Activated CD4-positive, alpha-beta T cell treated with anti-CD3 and anti-CD28 coated beads, Interleukin-2, amount 10 ng/mL, durations not matched to agents 7 days and 5 days (primary cell): ENCODE measurements at regions not wholly inside any gene's neighbourhood (a gene's known extent, or its start where the extent isn't known, plus 50 kb on each side); places are given as distances from the start of the nearest gene placed in this dataset.
A peak's percentile ranks its signal among the peaks of the same experiment; 100 is the strongest.
"Not testable (repeated sequence)": the region's sequence is repeated elsewhere in the genome, so short reads cannot be mapped to it uniquely, and the experiment has no call there.

Experiments used
- CTCF ChIA-PET: fragments of 350-600 bp; sonication (Branson Sonifier 250); formaldehyde crosslinking; loops from one replicate; lab custom pipeline; 2021; ENCODE audit warnings: antibody characterized with exemption; lab: Charles Lee
- POLR2A ChIA-PET: fragments of 350-600 bp; sonication (Branson Sonifier 250); formaldehyde crosslinking; loops from one replicate; lab custom pipeline; 2021; ENCODE audit warnings: antibody characterized with exemption; lab: Charles Lee
- DNase-seq: peaks from one replicate; pipeline ENCODE4 v3.0.0-alpha.2; 2020
- H3K27ac Mint-ChIP-seq: one replicate; pipeline ENCODE4 v1.8.0; 2021; ENCODE audit warnings: mild to moderate bottlenecking, moderate library complexity, mixed read lengths
- H3K27me3 Mint-ChIP-seq: one replicate; pipeline ENCODE4 v1.8.0; 2021; ENCODE audit warnings: mixed read lengths
- H3K36me3 Mint-ChIP-seq: one replicate; pipeline ENCODE4 v1.8.0; 2021; ENCODE audit warnings: low read depth, mixed read lengths
- H3K4me1 Mint-ChIP-seq: one replicate; pipeline ENCODE4 v1.8.0; 2021; ENCODE audit warnings: mixed read lengths
- H3K4me3 Mint-ChIP-seq: one replicate; pipeline ENCODE4 v1.8.0; 2021; ENCODE audit warnings: mild to moderate bottlenecking, moderate library complexity, mixed read lengths
- H3K9me3 Mint-ChIP-seq: one replicate; pipeline ENCODE4 v1.8.0; 2021; ENCODE audit warnings: mixed read lengths

DNA sequence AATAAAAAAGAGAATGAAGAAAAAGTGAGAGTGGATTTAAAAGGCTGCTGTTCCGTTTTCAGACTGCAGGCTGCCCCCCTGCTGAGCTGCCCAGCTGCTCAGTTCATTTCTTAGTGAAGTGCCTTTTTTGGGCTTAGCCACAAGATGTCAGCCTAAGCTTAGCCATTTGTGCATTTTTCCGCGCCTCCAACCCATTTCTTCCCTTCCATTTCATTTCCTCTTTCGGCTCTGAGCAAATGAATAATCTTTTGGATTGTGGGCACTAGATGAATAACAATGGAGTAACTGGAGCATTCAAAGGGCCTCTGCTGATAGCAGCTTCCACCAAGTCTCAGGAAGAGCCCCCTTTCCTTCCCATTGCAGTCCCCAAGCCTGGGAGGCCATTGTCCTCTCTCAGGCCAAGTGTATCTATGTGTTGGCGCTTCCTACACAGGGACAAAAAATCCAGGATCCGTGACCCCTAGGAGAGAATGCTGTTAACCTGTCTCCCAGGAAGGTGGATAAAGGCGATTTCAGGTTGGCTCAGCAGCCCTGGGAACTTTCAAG is 83.5 kb upstream of the SPTLC3 start:
- ChIA-PET CTCF (no interaction called here), POLR2A (no interaction called here)
- peak; percentile 49 for DNase-seq
- no peak overlapping the region for H3K4me3 Mint-ChIP-seq
- H3K27ac Mint-ChIP-seq: no peak overlapping the region
- H3K4me1 Mint-ChIP-seq: peaks cover 11% of the 10 kb centered on the region
- H3K36me3 Mint-ChIP-seq: no peaks in the 10 kb centered on the region
- H3K27me3 Mint-ChIP-seq: no peaks in the 10 kb centered on the region
- no peaks in the 10 kb centered on the region for H3K9me3 Mint-ChIP-seq

DNA sequence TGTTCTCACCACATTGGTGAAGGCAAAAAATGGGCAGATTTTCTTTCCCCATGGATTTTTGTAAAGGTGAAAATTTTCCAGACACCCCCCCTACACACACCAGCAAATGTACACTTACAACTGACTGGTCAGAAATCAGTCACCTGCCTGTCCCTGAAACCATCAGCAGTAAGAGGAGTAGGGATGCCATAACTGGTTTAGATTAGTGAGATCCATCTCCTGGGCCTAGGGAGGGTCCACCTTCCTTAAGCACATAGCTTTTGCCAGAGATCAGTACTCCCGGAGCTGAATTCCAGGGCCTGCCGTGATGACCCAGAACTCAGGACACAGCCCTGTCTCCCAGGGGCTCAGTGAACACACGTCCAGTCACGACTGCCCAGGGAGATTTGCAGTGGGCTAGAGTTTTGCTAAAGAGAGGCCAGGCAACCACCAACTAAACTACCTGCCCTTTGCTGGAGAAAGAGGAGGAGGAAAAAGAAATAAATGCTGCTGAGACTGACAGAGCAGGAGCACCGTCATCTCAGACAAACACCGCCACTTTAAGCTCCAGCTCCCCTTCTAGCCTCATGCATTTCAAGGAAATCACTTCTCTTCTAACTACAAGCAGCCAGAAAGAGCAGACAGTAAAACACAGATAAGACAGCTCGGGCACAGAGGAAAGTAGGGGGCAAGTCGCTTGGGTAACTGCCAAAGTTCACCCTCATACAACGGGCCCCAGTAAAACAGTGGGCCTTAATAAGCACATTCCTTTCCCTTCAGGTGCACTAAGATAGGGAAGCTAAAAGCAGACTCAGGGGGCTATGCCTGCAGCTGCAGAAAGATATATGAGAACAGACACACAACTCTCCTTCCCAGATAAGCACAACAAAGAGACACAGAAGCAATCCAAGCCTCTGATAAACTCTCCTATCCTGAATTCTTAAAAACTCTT is 82.6 kb upstream of the SPTLC3 start:
- ChIA-PET POLR2A (interaction anchor here (0.6 kb wide), 1 partner anchor 751 kb away, joined by 6 read pairs; no protein-coding TSS in a partner anchor), CTCF (no interaction called here)
- peaks cover 11% of the 10 kb centered on the region for H3K4me1 Mint-ChIP-seq
- no peak for DNase-seq
- H3K4me3 Mint-ChIP-seq: no peak overlapping the region
- H3K27ac Mint-ChIP-seq: no peak overlapping the region
- no peaks in the 10 kb centered on the region for H3K36me3 Mint-ChIP-seq
- no peaks in the 10 kb centered on the region for H3K9me3 Mint-ChIP-seq
- H3K27me3 Mint-ChIP-seq: no peaks in the 10 kb centered on the region

DNA sequence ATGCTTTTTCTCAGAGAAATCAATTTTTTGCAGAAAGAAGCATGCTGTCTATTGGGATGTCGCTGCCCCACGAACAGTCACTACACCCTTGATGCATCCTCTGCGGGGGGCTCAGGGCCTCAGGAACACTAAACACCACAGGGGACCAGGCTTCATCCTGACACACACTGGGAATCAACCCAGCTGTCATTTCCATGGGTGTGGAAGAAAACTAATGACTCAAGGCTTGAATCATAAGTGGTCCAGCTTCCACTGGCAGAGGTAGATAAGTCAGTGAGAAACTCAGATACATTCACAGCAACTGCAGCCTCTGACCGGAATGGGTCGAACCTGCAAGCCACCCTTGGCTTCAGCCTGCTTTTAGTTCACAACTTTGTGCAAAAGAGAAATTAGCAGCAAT is 81.3 kb upstream of the SPTLC3 start:
- POLR2A ChIA-PET: no interaction called here
- H3K4me1 Mint-ChIP-seq: peaks cover 11% of the 10 kb centered on the region
- no peak for DNase-seq
- no peaks in the 10 kb centered on the region for H3K9me3 Mint-ChIP-seq
- no peak overlapping the region for H3K27ac Mint-ChIP-seq
- CTCF ChIA-PET: no interaction called here
- peaks cover 3% of the 10 kb centered on the region for H3K27me3 Mint-ChIP-seq
- no peak overlapping the region for H3K4me3 Mint-ChIP-seq
- no peaks in the 10 kb centered on the region for H3K36me3 Mint-ChIP-seq

DNA sequence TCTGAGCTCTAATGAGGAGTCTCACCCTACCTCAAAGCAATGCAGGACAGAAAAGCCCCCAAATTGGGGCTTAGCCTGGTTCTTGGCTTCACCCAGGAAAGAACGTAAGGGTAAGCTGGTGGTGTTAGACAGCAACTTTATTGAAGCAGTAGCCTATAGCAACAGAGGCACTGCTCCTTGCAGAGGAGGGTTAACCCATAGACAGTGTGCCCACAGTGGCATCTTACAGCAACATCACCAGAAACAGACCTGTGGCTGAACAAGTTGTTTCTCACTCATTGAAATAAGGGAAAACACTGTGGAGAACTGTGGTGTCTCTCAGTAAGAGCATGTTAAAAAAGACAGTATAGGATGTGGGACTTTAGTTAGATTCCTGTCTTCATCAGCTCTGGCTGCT is 80.4 kb upstream of the SPTLC3 start:
- H3K27me3 Mint-ChIP-seq: peaks cover 3% of the 10 kb centered on the region
- ChIA-PET CTCF (no interaction called here), POLR2A (no interaction called here)
- H3K36me3 Mint-ChIP-seq: no peaks in the 10 kb centered on the region
- no peak overlapping the region for H3K4me3 Mint-ChIP-seq
- peaks cover 11% of the 10 kb centered on the region for H3K4me1 Mint-ChIP-seq
- no peak overlapping the region for H3K27ac Mint-ChIP-seq
- H3K9me3 Mint-ChIP-seq: no peaks in the 10 kb centered on the region
- DNase-seq: no peak

DNA sequence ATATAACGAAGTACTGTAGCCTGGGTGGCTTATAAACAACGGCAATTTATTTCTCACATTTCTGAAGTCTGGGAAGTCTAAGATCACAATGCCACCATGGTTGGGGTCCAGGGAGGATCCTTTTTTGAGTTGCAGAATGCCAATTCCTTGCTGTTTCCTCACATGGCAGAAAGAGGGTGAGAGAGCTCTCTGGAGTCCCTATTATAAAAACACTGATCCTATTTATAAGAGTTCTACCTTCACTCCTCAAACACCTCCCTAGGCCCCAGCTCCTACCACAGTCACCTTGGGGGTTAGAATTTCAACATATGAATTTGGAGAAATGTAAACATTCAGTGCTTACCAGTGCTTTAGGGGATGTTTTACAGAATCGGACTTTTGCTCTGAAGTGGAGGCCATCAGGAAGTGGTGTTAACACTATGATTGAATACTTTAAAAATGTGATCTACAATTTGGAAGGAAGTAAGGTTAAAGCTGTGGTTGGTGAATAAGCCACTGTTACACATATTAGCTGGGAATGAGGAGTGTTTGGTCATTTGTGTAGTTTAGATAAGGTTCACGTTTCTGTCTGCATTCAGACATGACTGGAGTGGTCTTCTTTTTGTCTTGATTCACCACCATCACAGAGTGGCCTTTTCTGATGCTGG is 79.9 kb upstream of the SPTLC3 start:
- peaks cover 3% of the 10 kb centered on the region for H3K27me3 Mint-ChIP-seq
- no peaks in the 10 kb centered on the region for H3K36me3 Mint-ChIP-seq
- ChIA-PET CTCF (no interaction called here), POLR2A (no interaction called here)
- no peak overlapping the region for H3K4me3 Mint-ChIP-seq
- H3K4me1 Mint-ChIP-seq: peaks cover 11% of the 10 kb centered on the region
- no peaks in the 10 kb centered on the region for H3K9me3 Mint-ChIP-seq
- DNase-seq: no peak
- no peak overlapping the region for H3K27ac Mint-ChIP-seq

DNA sequence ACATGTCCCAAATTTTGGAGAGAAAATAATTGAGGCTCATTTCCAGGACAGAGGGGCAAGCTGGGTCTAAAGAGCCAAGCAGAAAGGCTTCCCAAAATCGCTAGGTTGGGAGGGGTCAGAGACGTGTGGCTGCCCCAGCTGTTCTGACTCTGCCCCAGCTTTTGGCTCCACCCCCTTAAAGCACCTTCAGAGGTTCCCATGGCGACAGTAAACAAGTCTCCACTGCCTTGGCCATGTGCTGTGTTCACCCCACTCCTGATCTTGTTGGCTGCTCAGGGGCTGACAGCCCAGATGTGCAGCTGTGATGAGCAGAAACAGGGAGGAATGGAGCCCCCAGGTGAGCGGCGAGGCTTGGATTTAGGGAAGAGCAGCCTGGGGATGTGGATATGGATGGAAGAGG is 72.8 kb upstream of the SPTLC3 start:
- no peaks in the 10 kb centered on the region for H3K9me3 Mint-ChIP-seq
- ChIA-PET POLR2A (no interaction called here), CTCF (no interaction called here)
- no peaks in the 10 kb centered on the region for H3K36me3 Mint-ChIP-seq
- no peak overlapping the region for H3K4me3 Mint-ChIP-seq
- no peak for DNase-seq
- no peak overlapping the region for H3K27ac Mint-ChIP-seq
- H3K4me1 Mint-ChIP-seq: no peaks in the 10 kb centered on the region
- H3K27me3 Mint-ChIP-seq: peaks cover 3% of the 10 kb centered on the region

DNA sequence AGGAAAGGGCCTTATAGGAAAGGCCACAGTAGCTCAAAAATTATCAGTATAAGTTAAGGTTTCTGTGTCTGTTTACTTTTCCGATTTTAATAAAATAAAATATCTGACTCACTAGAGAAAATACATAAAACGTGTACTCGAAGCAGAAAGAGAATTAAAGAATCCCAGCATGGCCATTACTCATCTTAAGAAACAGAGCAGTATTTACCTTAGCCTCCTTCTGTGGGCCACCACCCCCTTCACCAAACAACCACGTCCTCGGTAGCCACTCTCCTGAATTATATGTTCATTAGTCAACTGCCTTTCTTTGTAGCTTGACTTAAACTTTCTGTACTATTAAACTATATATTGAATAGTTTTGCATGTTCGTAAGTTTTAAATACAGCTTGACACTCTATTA is 72.2 kb upstream of the SPTLC3 start:
- Mint-ChIP-seq H3K4me1 (no peaks in the 10 kb centered on the region), H3K36me3 (no peaks in the 10 kb centered on the region), H3K27me3 (peaks cover 2% of the 10 kb centered on the region), H3K4me3 (no peak overlapping the region), H3K27ac (no peak overlapping the region), H3K9me3 (no peaks in the 10 kb centered on the region)
- ChIA-PET POLR2A (interaction anchor here (0.6 kb wide), 1 partner anchor 847 kb away, joined by 3 read pairs; no protein-coding TSS in a partner anchor), CTCF (interaction anchor here (0.5 to 1.5 kb wide), 2 partner anchors 28 to 637 kb away, joined by 3 read pairs; no protein-coding TSS in a partner anchor)
- DNase-seq: no peak

DNA sequence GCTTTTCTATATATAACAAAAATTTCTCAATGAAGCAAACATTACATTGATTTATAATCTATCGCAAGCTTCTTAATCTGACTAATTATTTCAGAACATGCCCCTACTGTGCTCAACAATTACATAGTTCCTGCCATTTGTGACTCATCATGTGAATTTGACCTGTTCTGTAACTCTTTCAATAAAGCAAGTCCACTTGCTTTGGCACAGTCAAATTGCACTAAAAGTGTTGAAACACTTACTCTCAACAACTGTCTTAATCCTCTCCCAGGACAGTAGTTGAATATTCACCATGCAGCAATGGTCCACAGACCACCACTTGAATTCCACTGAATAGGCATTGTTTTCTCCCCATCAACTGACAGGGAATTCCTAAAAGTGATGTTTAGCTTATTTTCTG is 67.7 kb upstream of the SPTLC3 start:
- ChIA-PET POLR2A (no interaction called here), CTCF (no interaction called here)
- DNase-seq: no peak
- Mint-ChIP-seq H3K27me3 (no peaks in the 10 kb centered on the region), H3K36me3 (no peaks in the 10 kb centered on the region), H3K4me3 (no peak overlapping the region), H3K9me3 (no peaks in the 10 kb centered on the region), H3K27ac (no peak overlapping the region), H3K4me1 (no peaks in the 10 kb centered on the region)

DNA sequence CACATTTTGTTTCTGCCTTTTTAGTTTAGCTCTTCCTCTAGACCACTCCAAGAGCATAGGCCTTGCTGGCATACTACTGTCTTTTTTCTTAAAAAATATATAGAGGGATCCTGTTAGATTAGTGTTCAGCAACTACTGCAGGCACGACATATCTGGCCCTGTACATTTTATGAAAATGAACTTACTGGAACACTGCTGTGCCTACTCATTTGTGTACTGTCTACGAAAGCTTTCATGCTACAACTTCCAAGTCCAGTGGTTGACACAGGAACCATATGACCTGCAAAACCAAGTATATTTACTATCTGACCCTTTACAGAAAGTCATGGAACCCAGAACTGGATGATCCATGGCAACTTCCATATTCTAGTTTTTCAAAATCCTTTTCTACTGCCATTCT is 66.6 kb upstream of the SPTLC3 start:
- DNase-seq: no peak
- ChIA-PET CTCF (no interaction called here), POLR2A (no interaction called here)
- no peaks in the 10 kb centered on the region for H3K9me3 Mint-ChIP-seq
- no peaks in the 10 kb centered on the region for H3K36me3 Mint-ChIP-seq
- H3K4me3 Mint-ChIP-seq: no peak overlapping the region
- no peaks in the 10 kb centered on the region for H3K4me1 Mint-ChIP-seq
- no peaks in the 10 kb centered on the region for H3K27me3 Mint-ChIP-seq
- no peak overlapping the region for H3K27ac Mint-ChIP-seq

DNA sequence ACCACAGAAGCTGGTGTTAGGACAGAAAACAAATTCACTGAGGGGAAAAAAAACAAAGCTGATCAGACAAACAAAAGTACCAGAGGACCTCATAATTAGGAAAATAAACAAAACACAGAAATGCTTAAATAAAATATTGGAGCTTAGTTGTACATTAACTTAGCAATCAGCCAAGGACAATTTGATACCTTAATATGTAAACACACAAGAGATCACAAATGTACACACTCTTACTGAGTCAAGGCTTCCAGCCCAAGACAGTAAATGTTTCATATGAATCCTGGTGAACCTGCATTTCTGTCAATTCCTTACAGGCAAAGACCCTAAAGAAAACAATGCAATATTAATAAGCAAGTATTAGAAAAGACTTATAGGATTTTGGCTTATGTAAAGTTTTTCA is 62.0 kb upstream of the SPTLC3 start:
- no peaks in the 10 kb centered on the region for H3K36me3 Mint-ChIP-seq
- no peaks in the 10 kb centered on the region for H3K9me3 Mint-ChIP-seq
- H3K27ac Mint-ChIP-seq: no peak overlapping the region
- ChIA-PET POLR2A (no interaction called here), CTCF (interaction anchor here (0.6 kb wide), 1 partner anchor 448 kb away, joined by 6 read pairs; no protein-coding TSS in a partner anchor)
- H3K27me3 Mint-ChIP-seq: no peaks in the 10 kb centered on the region
- DNase-seq: no peak
- no peaks in the 10 kb centered on the region for H3K4me1 Mint-ChIP-seq
- H3K4me3 Mint-ChIP-seq: no peak overlapping the region

DNA sequence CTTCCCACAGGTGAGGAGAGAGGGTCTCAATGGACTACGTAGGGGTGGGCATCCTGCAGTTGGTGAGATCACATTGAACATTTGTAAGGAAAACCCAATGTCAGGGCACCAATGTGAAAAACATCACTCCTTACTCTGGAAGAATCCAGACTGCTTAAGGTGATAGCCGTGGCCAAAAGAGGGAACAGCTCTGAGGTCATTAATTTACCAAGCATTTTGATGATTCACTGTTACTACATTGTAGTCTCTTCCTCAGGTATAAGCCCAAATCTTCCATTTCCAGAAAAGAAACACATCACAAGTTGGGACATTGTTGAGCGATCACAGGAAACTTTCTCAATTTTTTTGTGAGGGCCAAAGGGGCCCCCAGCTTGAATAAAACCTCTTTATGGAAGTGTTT is 61.1 kb upstream of the SPTLC3 start:
- CTCF ChIA-PET: no interaction called here

DNA sequence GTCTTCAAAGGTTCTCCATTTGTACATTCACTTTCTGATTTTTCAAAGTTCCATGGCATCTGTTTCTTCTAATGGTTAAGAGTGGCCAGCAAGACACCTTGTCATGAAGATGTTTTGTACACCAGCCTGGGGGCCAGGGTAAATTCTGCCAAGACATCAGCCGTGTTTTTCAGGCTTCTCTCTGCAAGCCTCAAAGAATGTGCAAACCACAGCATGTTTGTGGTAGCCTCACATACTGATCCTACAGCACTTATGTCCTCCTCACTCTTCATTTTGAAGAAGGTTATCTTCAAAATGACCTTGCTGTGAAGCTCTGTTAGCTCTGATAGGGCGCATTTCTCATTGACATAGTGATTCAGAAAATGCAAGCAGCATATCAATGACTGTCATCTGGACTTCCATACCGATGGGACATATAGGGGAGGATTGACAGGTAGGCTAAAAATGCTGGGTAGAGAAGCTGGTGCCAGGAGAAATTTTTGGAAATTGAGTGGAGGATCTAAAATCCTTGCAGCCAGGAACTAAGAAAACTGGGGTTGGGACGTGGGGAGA is 59.3 kb upstream of the SPTLC3 start:
- no peak for DNase-seq
- no peaks in the 10 kb centered on the region for H3K36me3 Mint-ChIP-seq
- no peaks in the 10 kb centered on the region for H3K4me1 Mint-ChIP-seq
- H3K4me3 Mint-ChIP-seq: no peak overlapping the region
- POLR2A ChIA-PET: no interaction called here
- no peaks in the 10 kb centered on the region for H3K27me3 Mint-ChIP-seq
- no peak overlapping the region for H3K27ac Mint-ChIP-seq
- no peaks in the 10 kb centered on the region for H3K9me3 Mint-ChIP-seq
- CTCF ChIA-PET: no interaction called here

More for the DNA sequence above, 61.1 kb upstream of the SPTLC3 start:
- Mint-ChIP-seq H3K4me1 (no peaks in the 10 kb centered on the region), H3K27me3 (no peaks in the 10 kb centered on the region), H3K36me3 (no peaks in the 10 kb centered on the region), H3K27ac (no peak overlapping the region), H3K9me3 (no peaks in the 10 kb centered on the region), H3K4me3 (no peak overlapping the region)
- no peak for DNase-seq
- POLR2A ChIA-PET: no interaction called here

DNA sequence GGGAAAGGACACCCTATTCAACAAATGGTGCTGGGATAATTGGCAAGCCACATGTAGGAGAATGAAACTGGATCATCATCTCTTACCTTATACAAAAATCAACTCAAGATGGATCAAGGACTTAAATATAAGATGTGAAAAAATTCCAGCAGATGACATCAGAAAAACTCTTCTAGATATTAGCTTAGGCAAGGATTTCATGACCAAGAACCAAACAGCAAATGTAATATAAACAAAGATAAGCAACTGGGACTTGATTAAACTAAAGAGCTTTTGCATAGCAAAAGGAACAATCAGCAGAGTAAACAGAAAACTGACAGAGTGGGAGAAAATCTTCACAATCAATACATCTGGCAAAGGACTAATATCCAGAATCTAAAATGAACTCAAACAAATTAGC is 54.5 kb upstream of the SPTLC3 start:
- POLR2A ChIA-PET, H3K36me3 Mint-ChIP-seq, CTCF ChIA-PET: not testable (repeated sequence)

More for the DNA sequence above, 54.5 kb upstream of the SPTLC3 start:
- H3K27ac Mint-ChIP-seq, H3K4me3 Mint-ChIP-seq, H3K4me1 Mint-ChIP-seq, H3K9me3 Mint-ChIP-seq, H3K27me3 Mint-ChIP-seq, DNase-seq: not testable (repeated sequence)
